ENCODE measurements at regions not wholly inside any gene's neighbourhood (a gene's known extent, or its start where the extent isn't known, plus 50 kb on each side); places are given as distances from the start of the nearest gene placed in this dataset.

- no peak for DNase-seq (ENCODE audit: low read depth)
- no peak for TF ChIP-seq CTCF (conservative IDR thresholded peaks at IDR 0.05; ENCODE audit: low read depth, low read length)
- no peak overlapping the region for H3K4me3 ChIP-seq (ENCODE audit: low read depth, low read length)
Measured at GRCh38 chr22:48697223-48697622, 1130.5 kb downstream of the BRD1 start.

DNA sequence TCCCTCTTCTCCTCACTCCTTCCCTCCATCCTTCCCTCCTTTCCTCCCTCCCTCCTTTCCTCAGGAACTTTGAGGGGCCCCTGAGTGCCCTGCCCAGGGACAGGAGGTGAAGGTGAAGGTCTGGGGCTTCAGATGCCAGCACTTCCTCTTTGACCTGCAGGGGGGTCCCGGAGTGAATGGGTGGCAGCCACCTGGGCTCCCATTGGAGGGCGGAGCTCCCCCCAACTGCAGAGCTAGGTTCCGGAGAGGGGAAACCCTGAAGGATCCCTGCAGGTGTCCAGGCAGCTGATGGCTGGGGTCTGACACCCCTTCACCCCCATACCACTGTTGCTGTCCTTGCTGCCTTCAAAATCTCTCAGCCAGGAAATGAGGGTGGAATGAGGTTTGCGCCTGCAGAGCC lies 1131.3 kb downstream of the BRD1 start:
- no peak for TF ChIP-seq CTCF (conservative IDR thresholded peaks at IDR 0.05; ENCODE audit: low read depth, low read length)
- H3K4me3 ChIP-seq (ENCODE audit: low read depth, low read length), result no peak overlapping the region
- DNase-seq (ENCODE audit: low read depth), result no peak

GRCh38 chr22:48695731-48696305 lies 1131.9 kb downstream of the BRD1 start:
- no peak for TF ChIP-seq CTCF (conservative IDR thresholded peaks at IDR 0.05; ENCODE audit: low read depth, low read length)
- no peak overlapping the region for H3K4me3 ChIP-seq (ENCODE audit: low read depth, low read length)
- DNase-seq (ENCODE audit: low read depth), result no peak

GRCh38 chr22:48695251-48695650 lies 1132.4 kb downstream of the BRD1 start:
- H3K4me3 ChIP-seq (ENCODE audit: low read depth, low read length), result no peak overlapping the region
- TF ChIP-seq CTCF (conservative IDR thresholded peaks at IDR 0.05; ENCODE audit: low read depth, low read length), result no peak
- no peak for DNase-seq (ENCODE audit: low read depth)

- DNase-seq (ENCODE audit: low read depth), result no peak
- TF ChIP-seq CTCF (conservative IDR thresholded peaks at IDR 0.05; ENCODE audit: low read depth, low read length), result no peak
- no peak overlapping the region for H3K4me3 ChIP-seq (ENCODE audit: low read depth, low read length)
Measured at GRCh38 chr22:48694296-48694883, 1133.3 kb downstream of the BRD1 start.

GRCh38 chr22:48693377-48694135 lies 1134.1 kb downstream of the BRD1 start:
- no peak overlapping the region for H3K4me3 ChIP-seq (ENCODE audit: low read depth, low read length)
- no peak for TF ChIP-seq CTCF (conservative IDR thresholded peaks at IDR 0.05; ENCODE audit: low read depth, low read length)
- DNase-seq (ENCODE audit: low read depth), result no peak
